ENCODE measurements at regions not wholly inside any gene's neighbourhood (a gene's known extent, or its start where the extent isn't known, plus 50 kb on each side); places are given as distances from the start of the nearest gene placed in this dataset.

DNA sequence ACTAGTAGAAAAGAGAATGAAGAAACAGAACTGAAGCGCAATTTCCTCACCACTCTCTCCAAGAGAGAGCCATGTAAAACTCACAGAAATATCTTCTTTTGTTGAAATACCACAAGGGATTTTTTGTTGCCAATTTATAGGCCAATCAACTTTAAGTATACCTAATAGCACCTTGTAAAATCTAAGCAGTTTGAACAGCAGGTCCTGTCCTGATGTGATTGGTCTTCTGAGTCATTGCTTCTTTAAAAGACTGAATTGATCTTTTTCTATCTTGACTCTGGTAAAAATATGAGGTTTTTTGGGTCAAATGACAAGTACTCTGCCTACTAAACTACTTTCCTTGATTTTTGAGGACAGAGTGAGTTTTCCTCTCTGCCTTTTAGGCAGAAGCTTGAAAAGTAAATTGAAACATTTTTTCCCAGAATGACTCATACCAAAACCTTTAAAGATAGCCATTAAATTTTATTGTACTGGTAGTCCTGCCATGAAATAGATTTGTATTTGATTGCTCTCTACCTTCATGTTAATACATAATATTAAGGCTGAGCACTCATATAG is 343.9 kb upstream of the CBLB start:
- no peak for DNase-seq (ENCODE audit: low read depth, low spot score)

DNA sequence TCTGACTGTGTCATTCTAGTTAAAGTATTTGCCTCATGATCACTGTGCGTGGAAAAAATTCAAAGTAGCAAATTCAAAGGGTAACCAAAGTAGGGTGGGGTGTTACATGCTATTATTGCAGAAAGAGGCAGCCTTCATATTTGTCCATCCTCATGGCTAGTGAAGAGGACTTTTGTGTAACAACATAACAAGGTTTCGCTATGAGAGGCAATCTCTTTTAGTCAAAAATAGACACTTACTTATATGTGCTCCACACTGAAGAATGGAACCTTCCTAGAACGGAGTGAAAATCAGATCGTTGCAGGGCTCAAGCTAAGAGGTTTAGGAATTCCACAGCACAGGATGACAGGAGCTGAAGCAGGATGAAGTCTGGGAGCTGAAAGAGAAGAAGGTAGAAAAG is 345.1 kb upstream of the CBLB start:
- no peak for DNase-seq (ENCODE audit: low read depth, low spot score)

DNA sequence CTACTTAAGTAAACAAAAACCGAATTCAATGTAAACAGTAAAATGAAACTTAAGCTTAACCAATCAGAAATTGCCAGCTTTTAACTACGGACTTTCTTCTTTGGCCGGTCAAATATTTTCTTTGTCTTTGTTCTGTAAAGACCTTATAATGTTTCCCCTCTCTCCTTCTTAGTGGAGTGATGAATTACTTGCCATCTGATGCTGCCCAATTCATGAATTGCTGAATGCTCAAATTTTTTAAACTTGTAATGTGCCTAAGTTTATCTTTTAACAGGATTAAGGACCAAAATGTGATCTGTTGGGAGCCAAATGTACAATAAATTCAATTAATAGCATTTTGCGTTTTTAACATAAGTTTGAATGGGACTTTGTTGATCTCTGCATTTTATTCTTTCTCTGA is 345.8 kb upstream of the CBLB start:
- DNase-seq (ENCODE audit: low read depth, low spot score) = no peak

DNA sequence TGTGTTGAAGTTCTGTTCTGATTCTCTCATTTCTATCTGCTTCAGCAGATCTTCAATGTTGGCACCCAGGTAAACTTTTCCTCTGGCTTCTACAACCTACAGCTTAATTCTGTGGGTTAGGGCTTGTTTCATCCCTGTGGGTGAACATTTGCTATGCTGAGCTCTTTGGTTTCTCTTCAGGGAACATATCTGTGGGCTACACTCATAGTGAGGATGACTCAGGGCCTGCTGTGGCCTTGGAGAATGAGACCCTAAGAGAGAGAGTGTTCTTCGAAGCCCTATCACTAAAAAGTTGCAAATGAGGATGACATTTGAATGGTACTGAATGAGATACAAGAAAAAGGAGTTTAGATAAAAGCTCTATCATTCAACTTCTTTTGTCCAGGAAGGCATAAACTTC is 346.2 kb upstream of the CBLB start:
- no peak for DNase-seq (ENCODE audit: low read depth, low spot score)

DNA sequence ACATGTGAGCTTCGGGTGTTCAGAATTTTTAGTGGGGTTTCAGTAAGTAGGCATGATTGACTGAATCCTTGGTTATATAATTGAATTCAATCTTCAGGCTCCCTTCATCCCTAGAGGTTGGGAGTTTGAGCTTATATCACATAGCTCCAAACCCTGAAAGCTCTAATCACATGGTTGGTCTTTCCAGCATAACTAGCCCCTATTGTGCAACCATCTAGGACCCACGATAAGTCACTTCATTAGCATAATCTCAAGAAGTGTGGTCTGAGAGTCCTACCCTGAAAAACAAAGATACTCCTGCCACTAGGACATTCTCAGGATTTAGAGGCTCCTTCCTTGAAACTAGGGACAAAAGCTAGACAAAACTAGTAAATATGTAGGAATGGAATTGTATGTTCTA is 348.9 kb upstream of the CBLB start:
- DNase-seq (ENCODE audit: low read depth, low spot score) = no peak

DNA sequence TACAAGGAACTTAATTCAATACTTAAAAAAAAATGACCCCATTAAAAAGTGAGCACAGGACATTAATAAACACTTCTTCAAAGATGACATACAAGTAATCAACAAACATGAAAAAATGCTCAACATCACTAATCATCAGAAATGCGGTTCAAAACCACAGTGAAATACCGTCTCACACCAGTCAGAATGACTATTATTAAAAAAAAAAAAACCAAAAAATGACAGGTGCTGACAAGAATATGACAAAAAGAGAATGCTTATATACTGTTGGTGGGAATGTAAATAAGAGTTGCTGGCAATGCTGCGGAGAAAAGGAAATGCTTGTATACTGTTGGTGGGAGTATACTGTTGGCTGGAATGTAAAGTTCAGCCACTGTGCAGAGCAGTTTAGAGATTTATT is 358.3 kb upstream of the CBLB start:
- no peak for DNase-seq (ENCODE audit: low read depth, low spot score)

DNA sequence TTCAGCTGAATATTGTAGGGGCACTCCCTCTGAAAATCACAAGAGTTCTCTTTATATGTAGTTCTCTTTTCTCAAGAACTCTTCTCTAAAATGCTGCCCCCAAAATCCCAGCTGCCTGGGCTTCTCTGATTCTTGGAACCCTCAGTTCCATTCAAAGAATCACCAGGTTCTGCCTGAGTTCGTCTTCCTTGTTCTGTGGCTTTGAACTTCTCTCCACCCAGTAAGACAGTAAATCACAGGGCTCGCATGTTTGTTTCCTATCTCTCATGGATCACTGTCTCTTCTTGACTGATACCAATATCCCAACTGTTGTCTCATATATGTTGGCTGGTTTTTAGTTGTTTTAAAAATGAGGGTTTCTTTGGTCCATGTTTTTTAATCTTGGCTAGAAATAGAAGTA is 359.5 kb upstream of the CBLB start:
- DNase-seq (ENCODE audit: low read depth, low spot score) = no peak

DNA sequence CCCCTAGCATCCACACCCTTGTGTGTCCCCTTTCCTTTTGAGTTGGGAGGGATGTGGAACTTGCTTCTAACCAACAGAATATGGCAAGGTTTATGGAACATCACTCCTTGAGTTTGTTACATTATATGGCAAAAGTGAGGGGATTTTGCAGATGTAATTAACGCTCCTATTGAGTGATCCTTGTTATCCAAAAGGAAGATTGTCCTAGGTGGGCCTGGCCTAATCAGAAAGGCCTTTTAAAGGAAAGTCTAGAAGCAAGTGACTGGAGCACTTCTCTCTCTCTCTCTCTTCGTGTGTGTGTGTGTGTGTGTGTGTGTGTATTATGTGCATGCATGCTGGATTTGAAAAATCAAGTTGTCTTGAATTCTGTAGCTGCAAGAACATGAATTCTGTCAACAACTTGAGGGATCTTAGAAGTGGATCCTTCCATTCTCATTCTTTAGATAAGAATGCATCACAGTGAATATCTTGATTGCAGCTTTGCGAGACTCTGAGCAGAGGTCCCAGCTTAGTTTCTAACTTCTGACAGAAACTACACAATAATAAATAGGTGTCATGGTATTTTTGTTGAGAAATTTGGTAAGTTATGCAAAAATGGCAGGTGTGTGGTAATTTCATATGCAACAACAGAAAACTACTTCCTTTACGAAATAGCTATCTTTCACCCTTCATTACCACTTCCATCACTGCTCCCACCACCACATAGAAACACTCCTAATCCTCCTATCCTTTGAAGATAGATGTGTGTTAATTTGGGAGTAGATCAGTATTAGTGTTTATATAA is 360.9 kb upstream of the CBLB start:
- DNase-seq (ENCODE audit: low read depth, low spot score) = no peak

DNA sequence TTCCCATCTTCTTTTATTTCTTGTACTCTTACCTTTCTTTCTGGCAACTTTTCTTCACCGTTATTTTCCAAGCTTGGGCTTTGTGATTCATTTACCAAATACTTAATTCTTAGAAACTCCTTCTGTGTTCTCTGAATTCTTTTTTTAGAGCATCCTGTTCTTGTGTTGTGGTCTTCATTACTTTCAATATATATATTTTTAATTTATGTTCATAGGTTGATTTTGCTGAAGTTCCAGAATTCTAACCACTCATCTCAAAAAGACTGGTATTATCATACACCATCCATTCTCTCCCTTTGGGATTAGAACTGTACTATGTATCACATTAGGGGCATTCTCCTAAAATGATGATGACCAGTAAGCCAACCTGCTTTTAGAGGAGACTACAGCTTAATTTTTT is 362.3 kb upstream of the CBLB start:
- no peak for DNase-seq (ENCODE audit: low read depth, low spot score)

DNA sequence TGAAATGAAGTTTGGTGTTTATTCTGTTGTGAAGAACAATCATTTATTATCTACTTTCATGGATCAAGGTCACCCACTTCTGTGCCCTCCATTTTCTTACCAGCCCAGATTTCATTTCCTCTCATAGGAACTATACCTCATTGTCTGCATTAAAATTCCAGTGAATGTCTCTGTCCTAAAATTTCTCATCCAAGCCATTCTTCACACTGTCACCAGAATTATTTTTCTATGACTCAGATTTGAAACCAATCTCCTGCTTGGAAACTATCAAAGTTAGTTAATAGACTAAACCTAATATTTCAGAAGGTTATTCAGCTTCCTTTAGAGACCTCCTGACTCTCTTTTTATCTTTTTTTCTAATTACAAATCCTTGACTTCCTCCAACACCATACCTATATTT is 364.1 kb upstream of the CBLB start:
- DNase-seq (ENCODE audit: low read depth, low spot score) = no peak

DNA sequence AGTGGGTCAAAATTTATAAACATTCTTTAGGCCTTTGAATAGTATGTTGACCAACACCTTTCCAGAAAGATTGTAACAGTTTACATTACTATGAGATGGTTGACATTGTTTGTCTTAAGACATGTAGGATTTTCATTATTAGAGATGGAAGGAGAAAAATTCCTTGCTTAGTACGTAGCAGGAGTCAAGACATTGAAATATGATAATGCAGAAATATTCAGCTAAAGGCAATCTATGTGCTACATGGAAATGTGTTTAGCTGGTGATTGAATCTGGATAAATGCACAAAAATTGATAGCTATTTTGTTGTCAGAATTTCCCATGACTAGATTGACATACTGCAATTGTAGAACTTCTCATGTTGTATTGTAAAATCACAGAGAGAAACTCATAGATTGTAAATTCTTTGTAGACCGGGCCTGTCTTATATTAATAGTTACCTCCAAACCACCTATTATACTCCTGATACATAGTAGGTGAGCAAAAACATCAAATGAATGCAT is 370.4 kb upstream of the CBLB start:
- no peak for DNase-seq (ENCODE audit: low read depth, low spot score)

DNA sequence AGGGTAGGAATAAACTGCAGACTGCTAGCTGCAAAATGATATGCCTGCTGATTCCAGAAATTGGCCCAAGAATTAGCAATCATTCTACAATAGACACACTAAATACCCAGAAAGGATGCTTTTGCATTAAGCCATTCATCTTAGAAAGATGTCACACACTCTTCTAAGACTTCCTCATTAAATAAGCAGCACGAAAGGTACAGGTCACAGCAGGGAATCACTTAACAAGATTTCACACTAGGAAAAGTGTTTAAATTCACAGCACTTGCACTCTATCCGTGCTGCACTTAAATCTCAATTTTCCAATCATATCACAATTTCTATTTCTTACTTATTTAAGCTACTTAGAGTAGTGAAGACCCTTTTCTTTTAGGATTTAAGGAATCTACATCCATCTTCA is 372.8 kb upstream of the CBLB start:
- no peak for DNase-seq (ENCODE audit: low read depth, low spot score)

DNA sequence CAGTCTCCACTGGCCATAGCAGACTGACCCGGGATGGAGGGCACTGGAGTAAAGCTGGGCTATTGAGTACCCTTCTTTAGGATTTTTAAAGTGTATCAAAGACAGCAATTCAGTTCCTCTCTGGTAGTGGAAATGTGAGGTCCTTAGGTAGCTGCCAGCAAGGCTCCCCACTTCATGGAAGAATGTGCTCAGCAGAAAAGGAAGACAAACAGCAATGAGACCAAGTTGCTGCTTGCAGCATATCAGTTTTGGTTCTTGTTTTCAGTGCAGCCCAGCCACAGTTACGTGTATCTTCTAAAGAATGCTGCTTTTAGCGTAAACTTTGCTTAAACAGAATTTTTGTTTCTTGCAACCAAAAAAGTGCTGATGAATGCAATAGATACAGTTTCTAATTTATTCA is 374.0 kb upstream of the CBLB start:
- no peak for DNase-seq (ENCODE audit: low read depth, low spot score)

DNA sequence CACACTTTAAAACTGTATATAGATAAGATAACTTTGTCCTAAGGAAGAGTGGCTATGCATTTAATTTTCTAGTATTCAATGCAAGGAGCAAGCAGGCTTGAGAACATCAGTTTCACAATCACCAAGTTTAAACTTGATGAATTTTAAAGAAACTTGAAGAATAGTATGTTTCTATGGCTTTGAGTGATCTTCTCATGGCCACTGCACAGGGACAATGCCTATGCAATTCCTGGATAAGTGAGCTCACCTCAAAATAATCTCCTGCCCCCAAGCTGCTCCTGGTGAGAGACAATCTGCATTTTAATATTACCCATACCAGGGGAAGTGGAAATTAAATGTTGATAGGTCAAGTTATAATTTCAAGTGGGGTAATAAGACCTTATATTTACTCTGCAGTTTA is 376.6 kb upstream of the CBLB start:
- DNase-seq (ENCODE audit: low read depth, low spot score) = no peak

DNA sequence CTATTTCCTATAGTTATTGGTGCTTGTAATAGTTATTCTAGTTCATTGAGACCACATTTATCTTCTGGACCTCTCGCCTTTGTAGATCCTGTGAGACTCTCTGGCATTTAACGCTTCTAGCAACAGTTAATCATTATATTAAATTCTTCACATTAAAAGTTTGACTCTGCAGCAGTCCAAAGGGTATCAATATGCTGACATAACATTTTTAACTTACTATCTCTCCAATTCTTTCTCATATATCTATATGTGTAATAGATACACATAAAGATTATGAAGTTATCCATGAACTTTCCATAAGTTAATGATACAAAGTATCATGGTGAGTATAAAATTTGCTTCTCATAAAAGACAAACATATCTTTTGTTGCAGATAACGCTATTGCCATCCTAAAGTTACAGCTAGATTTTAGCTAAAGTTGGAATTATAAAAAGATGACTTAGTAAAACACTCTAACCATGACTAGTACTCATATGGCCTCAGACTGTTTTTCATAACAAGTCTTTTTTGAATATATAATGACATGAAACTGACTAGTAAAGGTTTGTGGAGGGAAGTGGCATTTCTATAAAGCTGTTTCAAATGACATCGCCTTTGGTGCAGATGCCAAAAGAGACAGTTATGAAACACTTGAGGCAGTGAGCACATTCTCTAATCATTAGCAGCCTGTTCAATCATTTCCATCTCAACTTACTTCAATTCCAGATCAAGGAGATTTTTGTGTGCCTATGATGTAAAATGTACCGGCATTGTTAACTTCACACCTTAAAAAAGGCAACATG is 379.3 kb upstream of the CBLB start:
- no peak for DNase-seq (ENCODE audit: low read depth, low spot score)

DNA sequence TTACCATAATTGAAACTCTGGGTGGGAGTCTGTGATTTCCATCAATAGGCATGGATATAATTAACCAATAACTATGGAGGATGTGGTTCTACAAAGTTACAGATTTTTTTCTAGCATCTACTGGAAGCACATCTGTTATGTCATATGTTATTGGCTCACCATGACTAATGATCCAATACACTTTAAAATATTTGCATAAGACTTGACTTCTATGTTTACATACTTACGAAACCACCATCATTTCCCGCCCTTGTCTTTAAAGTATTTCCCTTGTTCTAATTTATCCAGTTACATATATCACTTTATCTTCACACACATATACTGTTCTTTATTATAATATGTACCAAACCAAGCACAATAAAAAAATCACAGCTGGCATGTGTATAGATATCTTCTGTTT is 380.3 kb upstream of the CBLB start:
- no peak for DNase-seq (ENCODE audit: low read depth, low spot score)

DNA sequence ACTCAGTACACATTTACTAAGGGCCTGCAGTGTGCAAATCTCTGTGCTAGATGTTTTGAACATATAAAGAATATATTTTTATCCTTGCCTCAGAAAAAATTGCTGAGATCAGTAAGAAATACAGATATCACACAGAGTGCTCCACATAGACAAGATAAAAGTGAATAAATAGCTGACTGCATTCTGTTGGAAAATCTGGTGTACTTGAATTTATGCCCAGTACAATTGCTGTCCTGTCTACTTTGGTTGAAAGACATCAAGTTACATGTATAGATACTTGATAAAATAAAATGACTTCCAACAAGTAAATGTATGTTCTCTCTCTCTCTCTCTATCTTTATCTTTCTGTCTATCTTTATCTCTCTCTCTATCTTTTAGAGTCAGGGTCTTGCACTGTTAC is 381.2 kb upstream of the CBLB start:
- no peak for DNase-seq (ENCODE audit: low read depth, low spot score)

DNA sequence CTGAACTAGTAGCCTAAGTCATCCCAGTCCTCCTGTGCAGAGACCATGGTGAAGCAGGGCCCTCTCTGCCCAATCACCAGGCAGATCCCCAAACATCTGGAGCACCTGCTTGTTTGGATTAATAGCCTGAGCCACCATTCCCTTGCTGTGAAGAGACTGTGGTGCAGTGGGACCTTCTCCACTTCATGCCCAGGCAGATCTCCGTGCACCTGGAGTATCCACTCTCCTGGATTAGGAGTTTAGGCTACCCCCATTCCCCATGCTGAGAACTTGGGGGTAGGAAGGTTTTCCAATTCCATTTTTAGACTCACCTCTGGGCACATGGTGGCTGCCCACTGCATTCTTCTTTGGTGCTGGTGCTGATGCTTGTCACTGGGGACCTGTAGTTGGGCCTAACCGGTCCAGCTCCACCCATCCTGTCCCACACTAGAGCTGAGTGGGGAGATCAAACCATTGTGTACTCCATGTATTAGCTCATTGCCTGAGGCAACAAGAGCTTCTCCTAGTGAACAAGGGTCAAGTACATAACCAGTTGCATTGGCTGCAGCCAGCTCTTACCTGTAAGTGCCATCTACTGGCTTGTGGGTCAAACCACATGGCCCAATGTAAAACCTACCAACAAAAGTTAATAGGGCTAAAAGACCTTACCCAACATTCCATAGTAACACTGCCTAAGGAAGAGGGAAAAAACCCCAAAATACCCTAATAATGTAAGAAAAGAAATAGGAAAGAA is 382.5 kb upstream of the CBLB start:
- DNase-seq (ENCODE audit: low read depth, low spot score) = no peak

DNA sequence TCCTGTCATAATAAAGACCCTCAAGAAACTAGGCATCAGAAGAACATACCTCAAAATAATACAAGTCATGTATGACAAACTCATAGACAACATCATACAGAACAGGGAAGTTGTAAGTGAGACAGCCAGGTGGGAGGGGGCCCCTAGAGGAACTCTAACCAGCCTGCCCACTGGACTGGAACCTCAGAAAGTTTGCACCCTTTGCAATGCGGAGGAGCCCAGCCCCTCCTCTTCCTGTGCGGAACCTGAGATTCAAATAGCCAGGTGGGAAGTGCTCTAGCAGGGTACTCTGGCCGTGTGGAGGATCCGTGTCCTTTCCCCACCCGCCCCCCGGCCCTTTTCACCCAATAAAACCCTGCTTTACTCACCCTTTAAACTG is 387.0 kb upstream of the CBLB start:
- DNase-seq (ENCODE audit: low read depth, low spot score) = no peak

DNA sequence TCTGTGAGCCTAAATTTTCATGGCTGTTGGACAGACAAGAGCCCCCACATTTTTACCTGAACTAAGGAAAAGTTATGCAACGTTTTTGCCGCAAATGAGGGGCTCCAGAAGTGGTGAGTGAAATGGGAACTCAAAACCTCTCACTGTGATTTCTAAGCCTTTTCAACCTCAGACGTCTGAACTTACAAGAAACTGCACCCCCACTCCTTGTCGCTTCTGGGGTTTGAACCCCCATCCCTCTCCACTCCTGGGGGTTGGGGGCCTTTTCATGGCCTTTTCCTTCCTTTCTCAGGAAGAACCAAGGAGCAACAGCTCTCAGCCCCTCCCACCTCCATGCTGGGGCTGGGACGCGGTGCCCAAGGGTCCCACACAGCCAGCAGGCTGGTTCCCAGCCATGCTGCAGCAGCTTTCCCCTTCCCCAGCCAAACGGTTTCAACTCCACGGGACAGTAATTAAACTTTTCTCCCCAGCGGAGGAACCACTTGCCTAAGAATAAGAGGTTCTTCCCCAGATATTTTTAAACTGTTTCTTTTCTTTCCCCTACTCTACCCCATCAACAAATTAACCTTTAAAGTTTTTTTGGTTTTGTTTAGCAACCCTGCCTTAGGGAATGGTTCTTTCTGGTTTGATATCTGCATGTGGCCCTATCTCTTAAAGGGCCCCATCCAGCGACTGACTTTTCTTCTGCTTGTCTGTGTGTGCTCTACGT is 387.6 kb upstream of the CBLB start:
- no peak for DNase-seq (ENCODE audit: low read depth, low spot score)

DNA sequence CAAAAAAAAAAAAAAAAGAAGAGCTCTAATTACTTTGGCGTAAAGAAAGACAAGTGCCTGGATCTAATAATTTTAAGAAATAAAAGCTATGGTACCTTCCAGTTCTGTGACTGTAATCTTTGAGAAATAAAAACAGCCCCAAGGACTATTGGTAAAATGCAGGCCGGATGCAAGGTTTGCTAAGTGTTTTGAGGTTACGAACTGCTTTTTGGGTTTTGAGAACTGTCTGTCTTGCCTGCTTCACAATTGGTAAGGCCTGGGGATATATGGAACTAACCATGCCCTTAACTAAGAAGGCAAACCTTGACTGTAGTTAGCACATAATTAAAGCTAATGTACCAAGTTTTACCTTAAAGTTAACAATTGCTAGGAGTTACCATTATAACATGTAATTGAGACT is 388.4 kb upstream of the CBLB start:
- DNase-seq (ENCODE audit: low read depth, low spot score) = no peak

All from pulmonary artery endothelial cell (primary cell).